GM12878 (cell line): ENCODE measurements at regions not wholly inside any gene's neighbourhood (a gene's known extent, or its start where the extent isn't known, plus 50 kb on each side); places are given as distances from the start of the nearest gene placed in this dataset.

Source experiments
- ATAC-seq: fragments of 200-7000 bp; cut with Tn5 transposase; 3 replicates; pipeline ENCODE4 v1.9.1; 2020; ENCODE audit warnings: mild to moderate bottlenecking, moderate library complexity
- BruUV-seq: library from RNA; stranded (reverse); fragments of 400-500 nt; replicated peaks from 2 replicates; lab custom pipeline; 2021; lab: Mats Ljungman, UMichigan
- CTCF ChIA-PET: fragments of 300-600 bp; sonication (Branson Sonifier 250); formaldehyde crosslinking; extraction: SDS; loops from one replicate; lab custom pipeline; 2021; ENCODE audit warnings: inconsistent platforms; lab: Yijun Ruan, JAX
- POLR2A ChIA-PET: fragments of 350-600 bp; formaldehyde crosslinking; extraction: SDS; loops from one replicate; lab custom pipeline; 2021; ENCODE audit warnings: inconsistent platforms; lab: Charles Lee
- RAD21 ChIA-PET: fragments of 300-600 bp; sonication (Branson Sonifier 250); formaldehyde crosslinking; loops from one replicate; lab custom pipeline; 2023; ENCODE audit warnings: antibody characterized with exemption; ENCODE audit not compliant: unreplicated experiment; lab: Charles Lee
- SMC1A ChIA-PET: fragments of 300-600 bp; sonication (Branson Sonifier 250); formaldehyde crosslinking; loops from one replicate; lab custom pipeline; 2023; ENCODE audit not compliant: unreplicated experiment, uncharacterized antibody; lab: Charles Lee
- DNase-seq: peaks from one replicate; pipeline ENCODE4 v3.0.0-alpha.2; 2011; ENCODE audit warnings: low read depth, low spot score
- FAIRE-seq: peaks from 3 replicates; lab custom pipeline; 2011; peaks lifted over from hg19 to GRCh38; lab: Jason Lieb, UNC
- H2AFZ ChIP-seq: 2 replicates; pipeline ENCODE4 v1.6.0; 2011; ENCODE audit warnings: low read depth, low read length, control low read depth; ENCODE audit not compliant: control insufficient read depth
- H3K27ac ChIP-seq: 2 replicates; pipeline ENCODE4 v1.5.1; 2011; ENCODE audit warnings: control low read depth; ENCODE audit not compliant: control insufficient read depth, insufficient read depth
- H3K27me3 ChIP-seq, 2 experiments: replicated peaks in 1 of 2; 2 replicates each; pipeline versions ENCODE4 v1.6.0 to v1.6.1; 2011; ENCODE audit warnings: low read length in 1 of 2; ENCODE audit not compliant: control insufficient read depth in 2 of 2, insufficient read depth in 2 of 2
- H3K36me3 ChIP-seq, 2 experiments: 2 replicates each; pipeline ENCODE4 v1.5.1; 2011; ENCODE audit warnings: low read length in 1 of 2; ENCODE audit not compliant: control insufficient read depth in 2 of 2, insufficient read depth in 2 of 2
- H3K4me1 ChIP-seq: 2 replicates; pipeline ENCODE4 v1.6.1; 2011; ENCODE audit warnings: mild to moderate bottlenecking, low read length, moderate library complexity, mixed read lengths; ENCODE audit not compliant: control insufficient read depth, insufficient read depth
- H3K4me2 ChIP-seq: 2 replicates; pipeline ENCODE4 v1.6.0; 2011; ENCODE audit warnings: control low read depth; ENCODE audit not compliant: control insufficient read depth, insufficient read depth
- H3K4me3 ChIP-seq: fragments of 200-600 bp; sonication (generic); 2 replicates; pipeline ENCODE4 v1.5.1; 2016
- H3K79me2 ChIP-seq: 2 replicates; pipeline ENCODE4 v1.6.0; 2011; ENCODE audit warnings: low read length; ENCODE audit not compliant: control insufficient read depth, insufficient read depth
- H3K9ac ChIP-seq: 2 replicates; pipeline ENCODE4 v1.8.0; 2011; ENCODE audit warnings: low read length, control low read depth, mixed read lengths; ENCODE audit not compliant: control insufficient read depth, insufficient read depth
- H3K9me3 ChIP-seq: replicated peaks from 3 replicates; pipeline ENCODE4 v1.5.1; 2011; ENCODE audit warnings: mild to moderate bottlenecking, low read length; ENCODE audit not compliant: control insufficient read depth, insufficient read depth
- H4K20me1 ChIP-seq: 2 replicates; pipeline ENCODE4 v1.6.0; 2011; ENCODE audit not compliant: control insufficient read depth, insufficient read depth
- ASH2L ChIP-seq: fragments of 300-600, 200-600 bp; sonication (generic); IDR thresholded peaks from 2 replicates; pipeline ENCODE4 v1.6.1; 2017; ENCODE audit warnings: low read depth, mild to moderate bottlenecking, borderline replicate concordance
- ATF3 ChIP-seq: IDR thresholded peaks from 2 replicates; pipeline ENCODE4 v1.6.1; 2011; ENCODE audit warnings: low read depth, mild to moderate bottlenecking, low read length, moderate library complexity, borderline replicate concordance; ENCODE audit errors: extremely low read depth
- BACH1 ChIP-seq: fragments of 450-650 bp; IDR thresholded peaks from 2 replicates; pipeline ENCODE4 v1.6.1; 2017; ENCODE audit warnings: mild to moderate bottlenecking, borderline replicate concordance
- BMI1 ChIP-seq: fragments of 450-650 bp; IDR thresholded peaks from 2 replicates; pipeline ENCODE4 v1.6.1; 2016; ENCODE audit warnings: mild to moderate bottlenecking, moderate library complexity, borderline replicate concordance
- CBX5 ChIP-seq: sonication (generic); IDR thresholded peaks from 2 replicates; pipeline ENCODE4 v1.6.1; 2016; ENCODE audit warnings: low read depth, moderate library complexity, mild to moderate bottlenecking, inconsistent platforms
- CHD4 ChIP-seq: fragments of 200-600 bp; sonication (generic); IDR thresholded peaks from 2 replicates; pipeline ENCODE4 v1.6.1; 2016; ENCODE audit warnings: mild to moderate bottlenecking
- CTCF ChIP-seq, 3 experiments: IDR thresholded peaks in 2 of 3; conservative IDR thresholded peaks in 1 of 3; 2 replicates each; pipeline ENCODE4 v1.5.1; 2011; ENCODE audit warnings: low read depth in 3 of 3, low read length in 3 of 3, mild to moderate bottlenecking in 3 of 3, control low read depth in 2 of 3, moderate library complexity in 2 of 3, inconsistent platforms in 1 of 3, mixed read lengths in 1 of 3; ENCODE audit not compliant: control insufficient read depth in 2 of 3, insufficient read depth in 1 of 3; ENCODE audit errors: extremely low read depth in 1 of 3
- EZH2 ChIP-seq: IDR thresholded peaks from 2 replicates; pipeline ENCODE4 v1.6.1; 2012; ENCODE audit warnings: low read depth, mild to moderate bottlenecking, control low read depth, inconsistent platforms, low read length, borderline replicate concordance; ENCODE audit not compliant: control insufficient read depth
- JUNB ChIP-seq: IDR thresholded peaks from 2 replicates; pipeline ENCODE4 v1.6.1; 2016; ENCODE audit warnings: antibody characterized with exemption, mild to moderate bottlenecking
- KLF5 ChIP-seq: fragments of 450-650 bp; IDR thresholded peaks from 2 replicates; pipeline ENCODE4 v1.6.1; 2014; ENCODE audit warnings: mild to moderate bottlenecking; ENCODE audit not compliant: partially characterized antibody
- MTA2 ChIP-seq: fragments of 450-650 bp; IDR thresholded peaks from 2 replicates; pipeline ENCODE4 v1.6.1; 2016; ENCODE audit warnings: low read depth, mild to moderate bottlenecking, moderate library complexity
- MTA3 ChIP-seq: IDR thresholded peaks from 2 replicates; pipeline ENCODE4 v1.6.1; 2012; ENCODE audit warnings: low read length, inconsistent platforms, borderline replicate concordance
- NBN ChIP-seq: fragments of 450-650 bp; IDR thresholded peaks from 2 replicates; pipeline ENCODE4 v1.6.1; 2016
- NR2F1 ChIP-seq: fragments of 450-650 bp; conservative IDR thresholded peaks from 2 replicates; pipeline ENCODE4 v1.6.1; 2017; ENCODE audit warnings: mild to moderate bottlenecking
- RB1 ChIP-seq: fragments of 450-650 bp; formaldehyde crosslinking; IDR thresholded peaks from 2 replicates; pipeline ENCODE4 v1.6.1; 2017; ENCODE audit warnings: mild to moderate bottlenecking, borderline replicate concordance
- SMARCA5 ChIP-seq: fragments of 450-650 bp; IDR thresholded peaks from 2 replicates; pipeline ENCODE4 v1.6.1; 2017; ENCODE audit warnings: mild to moderate bottlenecking
- SP1 ChIP-seq: IDR thresholded peaks from one replicate; pipeline ENCODE4 v1.6.1; 2011; ENCODE audit warnings: low read depth, low read length
- SREBF1 ChIP-seq: IDR thresholded peaks from 2 replicates; pipeline ENCODE4 v1.6.1; 2012; ENCODE audit warnings: mild to moderate bottlenecking, low read length
- TCF3 ChIP-seq: IDR thresholded peaks from 2 replicates; pipeline ENCODE4 v1.6.1; 2012; ENCODE audit warnings: low read depth, mild to moderate bottlenecking, low read length, borderline replicate concordance; ENCODE audit not compliant: insufficient read depth
- YBX1 ChIP-seq: fragments of 450-650 bp; IDR thresholded peaks from 2 replicates; pipeline ENCODE4 v1.6.1; 2016; ENCODE audit warnings: antibody characterized with exemption
- WGBS: methylation state at CpG from one replicate; pipeline ENCODE4 v1.1.6; 2016; ENCODE audit warnings: low lambda C conversion rate; ENCODE audit not compliant: insufficient replicate concordance, insufficient coverage; ENCODE audit errors: missing lambda C conversion rate; 5-methylcytosine and 5-hydroxymethylcytosine counted together
- in situ Hi-C: fragments of 300-500 bp; cut with MboI; formaldehyde crosslinking; loops from 9 replicates; pipeline ENCODE4 v1.14.3; 2018; ENCODE audit warnings: mixed read lengths
- intact Hi-C: fragments of 100-400 bp; cut with micrococcal nuclease; formaldehyde crosslinking; loops from one replicate; pipeline ENCODE4 v1.14.2; 2022; ENCODE audit not compliant: unreplicated experiment

GRCh38 chr22:49063545-49063890 lies 764.2 kb downstream of the BRD1 start:
- BruUV-seq, result no TSS peak

GRCh38 chr22:49062802-49063544 lies 764.7 kb downstream of the BRD1 start:
- DNase-seq (no peak), ATAC-seq (no peak), FAIRE-seq (no peak)
- 8% methylated on average over 12 of the region's 12 CpGs for WGBS
- Histone ChIP-seq H3K9me3 (no peaks in the 10 kb centered on the region), H3K4me3 (no peak overlapping the region), H2AFZ (no peak overlapping the region), H4K20me1 (no peaks in the 10 kb centered on the region), H3K36me3 (no peaks in the 10 kb centered on the region), H3K79me2 (no peaks in the 10 kb centered on the region), H3K4me1 (no peaks in the 10 kb centered on the region), H3K27me3 (no peaks in the 10 kb centered on the region), H3K4me2 (no peak overlapping the region), H3K9ac (no peak overlapping the region), H3K27ac (no peak overlapping the region)
- intact Hi-C loops, result no loop called here
- ChIA-PET POLR2A (no interaction called here), SMC1A (no interaction called here), CTCF (no interaction called here), RAD21 (no interaction called here)
- in situ Hi-C loops, result loop anchor here (25.0 kb wide), 1 partner anchor 99 kb away; no protein-coding TSS in a partner anchor
- no TSS peak for BruUV-seq
- no peak for TF ChIP-seq SREBF1
- TF ChIP-seq KLF5, result no peak
- no peak for TF ChIP-seq YBX1
- no peak for TF ChIP-seq CTCF (IDR thresholded peaks at IDR 0.05 in 2 of 3, conservative IDR thresholded peaks at IDR 0.05 in 1 of 3; ENCODE audit: control insufficient read depth in 2 of 3, extremely low read depth in 1 of 3, insufficient read depth in 1 of 3, low read depth in 3 of 3, low read length in 3 of 3)
- no peak for TF ChIP-seq JUNB
- no peak for TF ChIP-seq MTA2
- no peak for TF ChIP-seq CHD4
- no peak for TF ChIP-seq BMI1
- TF ChIP-seq CBX5, result no peak
- TF ChIP-seq BACH1, result no peak
- no peak for TF ChIP-seq NBN
- no peak for TF ChIP-seq MTA3
- no peak for TF ChIP-seq RB1

More at GRCh38 chr22:49063545-49063890, 764.2 kb downstream of the BRD1 start:
- no peak for TF ChIP-seq EZH2
- TF ChIP-seq ASH2L, result no peak
- no peak for TF ChIP-seq ATF3
- TF ChIP-seq NR2F1, result no peak
- TF ChIP-seq TCF3, result no peak
- TF ChIP-seq SMARCA5, result no peak
- TF ChIP-seq KLF5, result no peak
- TF ChIP-seq SP1, result no peak
- Histone ChIP-seq H3K36me3 (no peaks in the 10 kb centered on the region), H3K79me2 (no peaks in the 10 kb centered on the region), H3K9ac (no peak overlapping the region), H2AFZ (no peak overlapping the region), H3K27me3 (no peaks in the 10 kb centered on the region), H3K9me3 (no peaks in the 10 kb centered on the region), H3K4me1 (no peaks in the 10 kb centered on the region), H4K20me1 (no peaks in the 10 kb centered on the region), H3K27ac (no peak overlapping the region), H3K4me2 (no peak overlapping the region), H3K4me3 (no peak overlapping the region)
- RAD21 ChIA-PET, result no interaction called here
- ATAC-seq, result no peak
- FAIRE-seq, result no peak
- 0% methylated on average over 1 of the region's 4 CpGs for WGBS
- no peak for DNase-seq
- CTCF ChIA-PET, result no interaction called here
- SMC1A ChIA-PET, result no interaction called here
- POLR2A ChIA-PET, result no interaction called here
- intact Hi-C loops, result no loop called here
- in situ Hi-C loops, result loop anchor here (25.0 kb wide), 1 partner anchor 99 kb away; no protein-coding TSS in a partner anchor
